NAMALWA (cell line): ENCODE measurements at regions not wholly inside any gene's neighbourhood (a gene's known extent, or its start where the extent isn't known, plus 50 kb on each side); places are given as distances from the start of the nearest gene placed in this dataset.
"Not testable (repeated sequence)": the region's sequence is repeated elsewhere in the genome, so short reads cannot be mapped to it uniquely, and the experiment has no call there.

Source experiments
- DNase-seq: peaks from one replicate; pipeline ENCODE4 v3.0.0-alpha.2; 2015; ENCODE audit warnings: low spot score

GRCh38 chr15:45868109-45868691, 233.4 kb downstream of the SQOR start:
- DNase-seq = no peak

GRCh38 chr15:45869034-45869668, 234.3 kb downstream of the SQOR start:
- peak; percentile 8 for DNase-seq

- DNase-seq = no peak
These were observed 236.5 kb downstream of the SQOR start for GRCh38 chr15:45871121-45871855.

- no peak for DNase-seq
These were observed 239.0 kb downstream of the SQOR start for GRCh38 chr15:45873781-45874180.

- not testable (repeated sequence) for DNase-seq
These were observed 239.7 kb downstream of the SQOR start for GRCh38 chr15:45874566-45874965.

- DNase-seq = no peak
These were observed 249.5 kb downstream of the SQOR start for GRCh38 chr15:45884289-45884688.

- DNase-seq = no peak
These were observed 250.1 kb downstream of the SQOR start for GRCh38 chr15:45884755-45885445.

- DNase-seq = no peak
These were observed 251.0 kb downstream of the SQOR start for GRCh38 chr15:45885801-45886200.

- no peak for DNase-seq
These were observed 256.9 kb downstream of the SQOR start for GRCh38 chr15:45891766-45892165.

GRCh38 chr15:45892182-45892581, 257.4 kb downstream of the SQOR start:
- DNase-seq = no peak

GRCh38 chr15:45903283-45903682, 268.5 kb downstream of the SQOR start:
- DNase-seq = no peak

- DNase-seq = no peak
These were observed 269.2 kb downstream of the SQOR start for GRCh38 chr15:45904019-45904418.

GRCh38 chr15:45906230-45906629, 271.4 kb downstream of the SQOR start:
- DNase-seq = no peak

- no peak for DNase-seq
These were observed 275.8 kb downstream of the SQOR start for GRCh38 chr15:45910671-45911070.

- no peak for DNase-seq
These were observed 278.6 kb downstream of the SQOR start for GRCh38 chr15:45913451-45913850.

GRCh38 chr15:45914425-45914824, 279.6 kb downstream of the SQOR start:
- no peak for DNase-seq

- DNase-seq = no peak
These were observed 284.0 kb downstream of the SQOR start for GRCh38 chr15:45918839-45919238.

- no peak for DNase-seq
These were observed 285.0 kb downstream of the SQOR start for GRCh38 chr15:45919806-45920205.

GRCh38 chr15:45921376-45921775, 286.5 kb downstream of the SQOR start:
- DNase-seq = no peak

GRCh38 chr15:45921978-45922377, 287.1 kb downstream of the SQOR start:
- no peak for DNase-seq

GRCh38 chr15:45941367-45941766, 306.5 kb downstream of the SQOR start:
- no peak for DNase-seq

GRCh38 chr15:45943240-45943639, 308.4 kb downstream of the SQOR start:
- DNase-seq = peak; percentile 40

GRCh38 chr15:45946111-45946510, 311.3 kb downstream of the SQOR start:
- no peak for DNase-seq
